OCI-LY7 (cell line): ENCODE measurements at regions not wholly inside any gene's neighbourhood (a gene's known extent, or its start where the extent isn't known, plus 50 kb on each side); places are given as distances from the start of the nearest gene placed in this dataset.

Source experiments
- BruUV-seq: library from RNA; stranded (reverse); fragments of 400-500 nt; replicated peaks from 2 replicates; lab custom pipeline; 2021; lab: Mats Ljungman, UMichigan
- CTCF ChIA-PET: fragments of 300-600 bp; sonication (Branson Sonifier 250); formaldehyde crosslinking; loops from one replicate; lab custom pipeline; 2022; ENCODE audit warnings: antibody characterized with exemption; ENCODE audit not compliant: unreplicated experiment; lab: Charles Lee
- POLR2A ChIA-PET: fragments of 300-600 bp; sonication (Branson Sonifier 250); formaldehyde crosslinking; loops from one replicate; lab custom pipeline; 2022; ENCODE audit warnings: antibody characterized with exemption; lab: Charles Lee
- DNase-seq: peaks from one replicate; pipeline ENCODE4 v3.0.0-alpha.2; 2015; ENCODE audit warnings: low spot score
- H2AFZ ChIP-seq: fragments of 200-600 bp; sonication (generic), shearing (Covaris generic); 2 replicates; pipeline ENCODE4 v1.6.1; 2014; ENCODE audit warnings: mild to moderate bottlenecking, antibody characterized with exemption, low read length, moderate library complexity
- H3K27ac ChIP-seq: fragments of 200-600 bp; sonication (generic); 2 replicates; pipeline ENCODE4 v1.5.1; 2014; ENCODE audit warnings: mixed run types, low read depth, mild to moderate bottlenecking, moderate library complexity, low read length, inconsistent platforms; ENCODE audit not compliant: poor library complexity, severe bottlenecking
- H3K36me3 ChIP-seq: fragments of 200-600 bp; sonication (generic); 2 replicates; pipeline ENCODE4 v1.6.1; 2014; ENCODE audit warnings: mild to moderate bottlenecking, antibody characterized with exemption, low read length, moderate library complexity, mixed read lengths; ENCODE audit not compliant: insufficient read depth
- H3K4me1 ChIP-seq: fragments of 200-600 bp; sonication (generic); 2 replicates; pipeline ENCODE4 v1.5.1; 2014; ENCODE audit warnings: mild to moderate bottlenecking, low read length; ENCODE audit not compliant: insufficient read depth, poor library complexity, severe bottlenecking
- H3K4me2 ChIP-seq: fragments of 200-600 bp; sonication (generic); 2 replicates; pipeline ENCODE4 v1.6.1; 2014; ENCODE audit warnings: mild to moderate bottlenecking, low read length
- H3K4me3 ChIP-seq: fragments of 200-600 bp; sonication (generic); 2 replicates; pipeline ENCODE4 v1.5.1; 2014; ENCODE audit warnings: mild to moderate bottlenecking, low read depth, low read length; ENCODE audit not compliant: poor library complexity, severe bottlenecking
- H3K79me2 ChIP-seq: fragments of 200-600 bp; sonication (generic); 2 replicates; pipeline ENCODE4 v1.6.1; 2016; ENCODE audit warnings: low read depth, mild to moderate bottlenecking, low read length, moderate library complexity, mixed read lengths; ENCODE audit not compliant: insufficient read depth
- H3K9me2 ChIP-seq: fragments of 200-600 bp; sonication (generic); 2 replicates; pipeline ENCODE4 v1.6.1; 2016; ENCODE audit warnings: mild to moderate bottlenecking, low read length, mixed read lengths; ENCODE audit not compliant: insufficient read depth
- H3K9me3 ChIP-seq: fragments of 200-600 bp; sonication (generic); 2 replicates; pipeline ENCODE4 v1.6.1; 2014; ENCODE audit warnings: mild to moderate bottlenecking, mixed run types, low read length, mixed read lengths
- H4K20me1 ChIP-seq: fragments of 200-600 bp; sonication (generic); 2 replicates; pipeline ENCODE4 v1.6.1; 2014; ENCODE audit warnings: mild to moderate bottlenecking, antibody characterized with exemption, low read length, moderate library complexity, mixed read lengths; ENCODE audit not compliant: insufficient read depth
- CTCF ChIP-seq: fragments of 200-600 bp; sonication (generic); conservative IDR thresholded peaks from 2 replicates; pipeline ENCODE4 v1.5.1; 2014; ENCODE audit warnings: mild to moderate bottlenecking, antibody characterized with exemption, low read length, moderate library complexity, mixed read lengths
- EZH2phosphoT487 ChIP-seq: fragments of 200-600 bp; sonication (generic); IDR thresholded peaks from 2 replicates; pipeline ENCODE4 v1.6.1; 2018; ENCODE audit warnings: low read depth, borderline replicate concordance, mild to moderate bottlenecking, mixed run types, antibody characterized with exemption, low read length, moderate library complexity, mixed read lengths
- intact Hi-C: fragments of 100-400 bp; cut with micrococcal nuclease; formaldehyde crosslinking; loops from one replicate; pipeline ENCODE4 v1.10.0; 2022; ENCODE audit not compliant: unreplicated experiment

GRCh38 chr7:136259074-136259473, 281.9 kb upstream of the MTPN start:
- BruUV-seq, result no TSS peak

GRCh38 chr7:136256491-136256890, 279.3 kb upstream of the MTPN start:
- TF ChIP-seq EZH2phosphoT487 (no peak), CTCF (no peak)
- no peaks in the 10 kb centered on the region for H3K79me2 ChIP-seq
- no peaks in the 10 kb centered on the region for H4K20me1 ChIP-seq
- no peak for DNase-seq
- intact Hi-C loops, result no loop called here
- H3K4me1 ChIP-seq, result no peaks in the 10 kb centered on the region
- no TSS peak for BruUV-seq
- H2AFZ ChIP-seq, result no peak overlapping the region
- POLR2A ChIA-PET, result interaction anchor here (0.6 to 1.4 kb wide), 6 partner anchors 9 to 303 kb away, joined by 3 to 6 read pairs (median 4); no protein-coding TSS in a partner anchor
- CTCF ChIA-PET, result no interaction called here
- peaks cover 17% of the 10 kb centered on the region; the same call in 1 of the 2 replicates for H3K9me3 ChIP-seq
- no peak overlapping the region for H3K4me3 ChIP-seq
- no peaks in the 10 kb centered on the region; the same call in 1 of the 2 replicates for H3K36me3 ChIP-seq
- H3K27ac ChIP-seq, result no peak overlapping the region
- H3K9me2 ChIP-seq, result no peaks in the 10 kb centered on the region
- no peak overlapping the region for H3K4me2 ChIP-seq

More at GRCh38 chr7:136259074-136259473, 281.9 kb upstream of the MTPN start:
- Histone ChIP-seq H3K9me3 (peaks cover 18% of the 10 kb centered on the region; the same call in 1 of the 2 replicates), H3K4me3 (no peak overlapping the region), H3K36me3 (peaks cover 4% of the 10 kb centered on the region), H2AFZ (no peak overlapping the region), H3K79me2 (no peaks in the 10 kb centered on the region), H4K20me1 (no peaks in the 10 kb centered on the region), H3K9me2 (no peaks in the 10 kb centered on the region), H3K4me1 (no peaks in the 10 kb centered on the region), H3K27ac (no peak overlapping the region), H3K4me2 (no peak overlapping the region)
- TF ChIP-seq EZH2phosphoT487, result no peak
- TF ChIP-seq CTCF, result no peak
- ChIA-PET CTCF (no interaction called here), POLR2A (no interaction called here)
- DNase-seq, result no peak
- intact Hi-C loops, result no loop called here

GRCh38 chr7:136254148-136254547, 277.0 kb upstream of the MTPN start:
- no peaks in the 10 kb centered on the region for H3K4me1 ChIP-seq
- H3K27ac ChIP-seq, result no peak overlapping the region
- POLR2A ChIA-PET, result no interaction called here
- H3K4me2 ChIP-seq, result no peak overlapping the region
- intact Hi-C loops, result no loop called here
- H3K9me2 ChIP-seq, result no peaks in the 10 kb centered on the region
- no peaks in the 10 kb centered on the region for H3K36me3 ChIP-seq
- no peaks in the 10 kb centered on the region for H4K20me1 ChIP-seq
- BruUV-seq, result no TSS peak
- H3K9me3 ChIP-seq, result peaks cover 6% of the 10 kb centered on the region; the same call in 1 of the 2 replicates
- no peak for DNase-seq
- CTCF ChIA-PET, result no interaction called here
- no peak overlapping the region for H2AFZ ChIP-seq
- H3K79me2 ChIP-seq, result no peaks in the 10 kb centered on the region
- no peak overlapping the region for H3K4me3 ChIP-seq
- TF ChIP-seq EZH2phosphoT487 (no peak), CTCF (no peak)
